GM12873 (cell line): ENCODE measurements at regions not wholly inside any gene's neighbourhood (a gene's known extent, or its start where the extent isn't known, plus 50 kb on each side); places are given as distances from the start of the nearest gene placed in this dataset.

Experiments
- TF ChIP-seq, protein P1 (sequence below): IDR thresholded peaks from 2 replicates; pipeline ENCODE4 v1.5.1; 2012; ENCODE audit warnings: low read depth, mild to moderate bottlenecking, moderate library complexity, low read length, control low read depth; ENCODE audit not compliant: insufficient read depth; ENCODE audit errors: missing control alignments

DNA sequence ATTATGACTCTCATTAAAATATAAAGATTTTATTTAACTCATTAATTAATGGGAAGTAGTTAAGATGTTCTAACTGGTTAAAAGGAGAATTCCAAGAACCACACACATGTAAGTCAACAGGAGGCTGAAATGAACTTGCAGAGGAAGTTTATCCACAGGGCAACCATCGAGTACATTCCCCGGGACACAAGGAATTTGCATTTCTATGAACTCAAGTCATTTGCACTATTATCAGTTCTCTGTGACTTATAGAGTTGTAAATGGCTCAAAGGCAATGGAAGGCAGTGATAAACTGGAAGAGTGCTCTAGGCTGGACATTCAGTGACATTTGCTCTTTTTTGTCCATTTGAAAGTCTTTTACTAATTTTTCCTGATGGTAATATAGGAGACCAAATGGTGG is 97.4 kb downstream of the SNX5 start:
- TF ChIP-seq, protein P1, sequence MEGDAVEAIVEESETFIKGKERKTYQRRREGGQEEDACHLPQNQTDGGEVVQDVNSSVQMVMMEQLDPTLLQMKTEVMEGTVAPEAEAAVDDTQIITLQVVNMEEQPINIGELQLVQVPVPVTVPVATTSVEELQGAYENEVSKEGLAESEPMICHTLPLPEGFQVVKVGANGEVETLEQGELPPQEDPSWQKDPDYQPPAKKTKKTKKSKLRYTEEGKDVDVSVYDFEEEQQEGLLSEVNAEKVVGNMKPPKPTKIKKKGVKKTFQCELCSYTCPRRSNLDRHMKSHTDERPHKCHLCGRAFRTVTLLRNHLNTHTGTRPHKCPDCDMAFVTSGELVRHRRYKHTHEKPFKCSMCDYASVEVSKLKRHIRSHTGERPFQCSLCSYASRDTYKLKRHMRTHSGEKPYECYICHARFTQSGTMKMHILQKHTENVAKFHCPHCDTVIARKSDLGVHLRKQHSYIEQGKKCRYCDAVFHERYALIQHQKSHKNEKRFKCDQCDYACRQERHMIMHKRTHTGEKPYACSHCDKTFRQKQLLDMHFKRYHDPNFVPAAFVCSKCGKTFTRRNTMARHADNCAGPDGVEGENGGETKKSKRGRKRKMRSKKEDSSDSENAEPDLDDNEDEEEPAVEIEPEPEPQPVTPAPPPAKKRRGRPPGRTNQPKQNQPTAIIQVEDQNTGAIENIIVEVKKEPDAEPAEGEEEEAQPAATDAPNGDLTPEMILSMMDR: no peak

DNA sequence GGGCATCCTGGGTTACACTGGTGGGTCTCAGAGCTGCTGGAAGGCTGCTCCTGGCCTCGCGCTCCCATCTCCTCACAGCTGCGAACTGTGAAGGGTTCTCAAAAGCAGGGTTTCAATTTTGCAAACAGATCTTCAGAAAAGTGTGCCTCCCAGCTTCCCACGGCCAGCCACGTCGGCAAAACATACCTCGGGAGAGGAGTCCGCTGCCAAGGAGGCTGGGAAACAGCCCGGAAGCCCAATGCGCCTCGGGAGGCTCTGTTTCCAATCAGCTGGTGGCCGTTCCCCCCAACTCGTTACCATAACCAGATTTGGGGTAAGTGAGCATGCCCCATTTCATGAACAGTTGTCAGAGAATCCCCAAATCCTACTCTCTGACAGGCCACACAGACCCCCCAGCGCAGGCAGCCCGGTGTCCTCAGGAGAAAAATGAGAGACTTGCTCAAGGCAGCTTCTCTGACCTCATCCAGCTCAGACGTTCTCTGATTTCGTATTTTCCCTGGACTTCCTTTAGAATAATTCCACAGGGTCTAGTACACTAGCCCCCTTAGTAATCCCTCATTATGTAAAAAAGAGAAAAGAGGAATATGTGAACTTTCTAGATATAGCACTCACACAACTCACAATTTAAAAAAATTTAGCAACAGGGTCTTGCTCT is 98.4 kb downstream of the SNX5 start:
- TF ChIP-seq, protein P1: no peak

DNA sequence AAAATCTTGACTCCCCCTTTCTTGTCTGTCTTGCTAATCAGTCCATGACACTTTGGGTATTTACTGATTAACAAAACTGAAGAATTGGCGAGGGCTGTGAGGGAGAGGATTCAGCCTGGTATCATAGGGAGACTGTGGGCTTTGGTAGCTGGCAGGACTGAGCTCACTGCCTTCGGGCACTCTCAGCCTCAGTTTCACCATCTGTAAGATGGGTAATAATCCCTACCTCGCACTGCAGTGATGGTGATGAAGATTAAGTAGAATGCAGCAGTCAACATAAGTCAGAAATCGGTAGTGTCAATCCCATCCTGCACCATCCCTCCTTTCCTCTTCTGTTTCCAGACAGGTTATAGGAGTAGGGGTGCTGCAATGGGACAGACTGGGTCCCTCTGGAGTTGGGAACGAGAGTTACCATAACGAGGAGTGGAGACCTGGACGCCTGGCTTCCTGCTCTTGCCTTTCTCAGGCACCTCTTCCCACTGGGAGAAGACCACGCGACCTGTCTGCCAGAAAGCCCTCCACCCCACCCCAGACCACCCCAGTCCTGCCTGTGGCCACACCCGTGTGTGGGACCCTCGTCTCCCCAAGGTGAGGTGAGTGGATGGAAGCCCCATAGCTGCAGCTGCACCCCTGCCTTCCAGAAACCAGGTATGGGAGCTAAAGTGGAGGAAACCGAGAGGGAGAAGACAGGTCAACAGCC is 99.1 kb downstream of the SNX5 start:
- TF ChIP-seq, protein P1: no peak

DNA sequence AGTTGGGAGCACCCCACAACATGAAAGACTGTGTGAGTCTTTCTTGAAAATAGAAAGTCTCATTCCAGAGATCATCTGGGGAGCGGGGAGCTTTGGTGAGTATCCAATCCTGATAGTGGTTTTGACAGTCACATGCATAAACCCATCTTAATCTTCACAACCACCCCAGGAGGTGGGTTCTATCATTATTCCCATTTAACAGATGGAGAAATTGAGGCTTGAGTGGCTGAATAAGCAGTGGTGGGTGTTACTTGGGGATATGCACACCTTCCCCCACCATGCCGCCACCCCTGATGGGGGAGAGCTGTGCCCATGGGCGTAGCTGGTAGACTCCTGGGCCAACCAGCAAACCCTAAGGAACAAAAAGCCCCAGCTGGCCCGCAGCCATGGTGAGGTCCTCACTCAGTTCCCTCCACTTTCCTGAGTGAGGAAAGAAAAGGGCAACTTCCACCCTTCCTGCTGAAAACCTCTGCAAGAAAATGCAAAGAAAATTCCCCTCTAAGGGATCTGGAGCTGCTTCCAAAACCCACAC is 99.8 kb downstream of the SNX5 start:
- TF ChIP-seq, protein P1: no peak

DNA sequence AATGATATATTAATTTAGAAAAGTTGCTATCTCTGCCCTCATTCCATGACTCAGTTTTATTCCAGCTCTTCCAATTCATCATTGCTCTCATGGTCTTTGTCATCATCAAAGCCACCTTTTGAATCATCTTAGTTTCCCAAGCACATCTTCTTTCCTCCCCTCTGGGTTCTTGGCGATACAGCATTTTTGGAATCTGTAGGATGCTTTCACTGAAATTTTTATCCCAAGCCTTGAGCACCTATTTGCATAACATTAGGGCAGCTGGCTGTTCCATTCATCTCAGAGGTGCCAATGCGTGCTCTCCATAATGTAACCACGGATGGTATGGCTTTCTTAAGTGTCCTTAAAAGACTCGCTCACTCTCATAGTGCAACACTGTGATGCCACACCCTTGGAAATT is 100.4 kb downstream of the SNX5 start:
- TF ChIP-seq, protein P1: no peak

DNA sequence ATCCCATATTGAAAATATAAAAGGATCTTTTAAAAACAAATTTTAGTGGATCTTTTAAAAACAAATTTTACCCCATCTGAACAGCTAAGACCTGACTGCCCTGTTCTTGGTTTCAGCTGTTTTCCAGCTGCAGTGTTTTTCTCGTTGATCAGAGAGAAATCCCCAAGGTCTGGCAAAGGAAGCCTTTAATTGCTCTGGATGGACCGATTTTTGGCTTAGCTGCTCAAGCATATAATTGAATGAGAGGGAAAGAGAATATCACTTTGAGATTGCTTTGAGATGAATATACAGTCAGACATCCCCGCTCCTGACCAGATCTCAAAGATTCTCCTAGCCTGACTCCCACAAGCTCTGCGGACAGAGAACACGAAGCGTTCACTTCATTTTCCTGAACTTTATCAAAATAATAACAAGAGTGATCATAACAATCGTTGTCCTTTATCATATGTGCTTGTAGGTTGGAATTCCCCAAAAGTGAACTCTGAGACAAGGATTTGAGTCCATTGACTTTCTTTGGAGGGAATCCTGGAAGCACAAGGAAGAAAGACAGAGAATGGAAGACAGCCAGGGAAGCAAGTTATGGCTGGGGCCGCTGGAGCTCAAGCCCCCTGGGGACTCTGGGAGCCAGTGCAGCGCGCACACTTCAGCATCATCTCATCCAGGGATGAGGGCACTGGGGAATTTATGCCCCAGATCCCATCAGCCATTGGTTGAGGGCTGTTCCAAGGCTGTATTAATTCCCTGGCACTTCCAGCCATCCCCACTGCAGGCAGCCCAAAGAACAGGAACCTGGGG is 101.3 kb downstream of the SNX5 start:
- TF ChIP-seq, protein P1: no peak
